NCI-H524 (cell line): ENCODE measurements at regions not wholly inside any gene's neighbourhood (a gene's known extent, or its start where the extent isn't known, plus 50 kb on each side); places are given as distances from the start of the nearest gene placed in this dataset.

ENCODE experiments used
- DNase-seq, 2 experiments: peaks; one replicate each; lab custom pipeline; 2025; lab: John Stamatoyannopoulos, UW

GRCh38 chr10:78566284-78567111 lies 502.3 kb upstream of the ZMIZ1 start:
- no peak for DNase-seq

- no peak for DNase-seq
These were observed 500.9 kb upstream of the ZMIZ1 start for GRCh38 chr10:78567680-78568455.

GRCh38 chr10:78568620-78569019 lies 500.1 kb upstream of the ZMIZ1 start:
- DNase-seq: no peak

GRCh38 chr10:78570633-78571235 lies 498.0 kb upstream of the ZMIZ1 start:
- DNase-seq: no peak

- no peak for DNase-seq
These were observed 497.5 kb upstream of the ZMIZ1 start for GRCh38 chr10:78571286-78571685.

- no peak for DNase-seq
These were observed 496.9 kb upstream of the ZMIZ1 start for GRCh38 chr10:78571891-78572290.

GRCh38 chr10:78572565-78572964 lies 496.2 kb upstream of the ZMIZ1 start:
- no peak for DNase-seq

GRCh38 chr10:78574547-78574946 lies 494.2 kb upstream of the ZMIZ1 start:
- no peak for DNase-seq

- DNase-seq: no peak
These were observed 493.4 kb upstream of the ZMIZ1 start for GRCh38 chr10:78575400-78575799.

GRCh38 chr10:78576276-78576675 lies 492.5 kb upstream of the ZMIZ1 start:
- DNase-seq: no peak

- no peak for DNase-seq
These were observed 491.1 kb upstream of the ZMIZ1 start for GRCh38 chr10:78577712-78578111.

GRCh38 chr10:78578929-78579328 lies 489.8 kb upstream of the ZMIZ1 start:
- no peak for DNase-seq

- DNase-seq: no peak
These were observed 489.2 kb upstream of the ZMIZ1 start for GRCh38 chr10:78579576-78579975.

GRCh38 chr10:78579995-78580394 lies 488.8 kb upstream of the ZMIZ1 start:
- DNase-seq: no peak

- DNase-seq: no peak
These were observed 487.6 kb upstream of the ZMIZ1 start for GRCh38 chr10:78581133-78581694.

- DNase-seq: no peak
These were observed 486.2 kb upstream of the ZMIZ1 start for GRCh38 chr10:78582540-78582939.

- DNase-seq: no peak
These were observed 484.5 kb upstream of the ZMIZ1 start for GRCh38 chr10:78584266-78584665.

GRCh38 chr10:78584681-78585080 lies 484.1 kb upstream of the ZMIZ1 start:
- no peak for DNase-seq

- DNase-seq: no peak
These were observed 482.8 kb upstream of the ZMIZ1 start for GRCh38 chr10:78585952-78586351.

- no peak for DNase-seq
These were observed 480.5 kb upstream of the ZMIZ1 start for GRCh38 chr10:78588194-78588811.

- no peak for DNase-seq
These were observed 479.1 kb upstream of the ZMIZ1 start for GRCh38 chr10:78589687-78590086.

GRCh38 chr10:78591066-78591465 lies 477.7 kb upstream of the ZMIZ1 start:
- no peak for DNase-seq
